ENCODE measurements at regions not wholly inside any gene's neighbourhood (a gene's known extent, or its start where the extent isn't known, plus 50 kb on each side); places are given as distances from the start of the nearest gene placed in this dataset.

DNA sequence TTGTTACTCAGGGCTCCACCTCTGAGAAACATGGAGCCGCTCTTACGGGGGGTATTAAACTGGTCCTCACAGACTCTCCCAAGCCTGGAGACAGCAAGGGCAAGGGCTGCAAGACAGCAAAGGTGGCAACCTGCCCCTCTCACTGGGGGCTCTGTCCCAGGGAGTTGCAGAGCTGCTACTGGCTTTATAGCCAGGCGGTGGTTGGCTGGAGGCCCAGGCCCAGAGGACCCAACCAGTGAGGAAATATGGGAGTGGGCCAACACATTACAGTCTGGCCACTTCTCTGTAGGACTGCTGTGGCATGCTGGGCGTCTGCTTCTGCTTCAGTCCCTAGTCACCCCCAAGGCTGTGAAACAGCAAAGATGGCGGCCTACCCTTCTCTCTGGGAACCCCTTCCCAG lies 597.2 kb downstream of the LRRC70 start:
- DNase-seq (ENCODE audit: low read depth) = no peak
- no peak overlapping the region for H3K4me3 ChIP-seq (ENCODE audit: low read length)
- TF ChIP-seq, protein P1, sequence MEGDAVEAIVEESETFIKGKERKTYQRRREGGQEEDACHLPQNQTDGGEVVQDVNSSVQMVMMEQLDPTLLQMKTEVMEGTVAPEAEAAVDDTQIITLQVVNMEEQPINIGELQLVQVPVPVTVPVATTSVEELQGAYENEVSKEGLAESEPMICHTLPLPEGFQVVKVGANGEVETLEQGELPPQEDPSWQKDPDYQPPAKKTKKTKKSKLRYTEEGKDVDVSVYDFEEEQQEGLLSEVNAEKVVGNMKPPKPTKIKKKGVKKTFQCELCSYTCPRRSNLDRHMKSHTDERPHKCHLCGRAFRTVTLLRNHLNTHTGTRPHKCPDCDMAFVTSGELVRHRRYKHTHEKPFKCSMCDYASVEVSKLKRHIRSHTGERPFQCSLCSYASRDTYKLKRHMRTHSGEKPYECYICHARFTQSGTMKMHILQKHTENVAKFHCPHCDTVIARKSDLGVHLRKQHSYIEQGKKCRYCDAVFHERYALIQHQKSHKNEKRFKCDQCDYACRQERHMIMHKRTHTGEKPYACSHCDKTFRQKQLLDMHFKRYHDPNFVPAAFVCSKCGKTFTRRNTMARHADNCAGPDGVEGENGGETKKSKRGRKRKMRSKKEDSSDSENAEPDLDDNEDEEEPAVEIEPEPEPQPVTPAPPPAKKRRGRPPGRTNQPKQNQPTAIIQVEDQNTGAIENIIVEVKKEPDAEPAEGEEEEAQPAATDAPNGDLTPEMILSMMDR (conservative IDR thresholded peaks at IDR 0.05; ENCODE audit: low read depth, low read length) = no peak

- no peak overlapping the region for H3K4me3 ChIP-seq (ENCODE audit: low read length)
- no peak for DNase-seq (ENCODE audit: low read depth)
- TF ChIP-seq, protein P1 (conservative IDR thresholded peaks at IDR 0.05; ENCODE audit: low read depth, low read length) = no peak
Measured at GRCh38 chr5:63170486-63170885, 591.9 kb downstream of the LRRC70 start.

DNA sequence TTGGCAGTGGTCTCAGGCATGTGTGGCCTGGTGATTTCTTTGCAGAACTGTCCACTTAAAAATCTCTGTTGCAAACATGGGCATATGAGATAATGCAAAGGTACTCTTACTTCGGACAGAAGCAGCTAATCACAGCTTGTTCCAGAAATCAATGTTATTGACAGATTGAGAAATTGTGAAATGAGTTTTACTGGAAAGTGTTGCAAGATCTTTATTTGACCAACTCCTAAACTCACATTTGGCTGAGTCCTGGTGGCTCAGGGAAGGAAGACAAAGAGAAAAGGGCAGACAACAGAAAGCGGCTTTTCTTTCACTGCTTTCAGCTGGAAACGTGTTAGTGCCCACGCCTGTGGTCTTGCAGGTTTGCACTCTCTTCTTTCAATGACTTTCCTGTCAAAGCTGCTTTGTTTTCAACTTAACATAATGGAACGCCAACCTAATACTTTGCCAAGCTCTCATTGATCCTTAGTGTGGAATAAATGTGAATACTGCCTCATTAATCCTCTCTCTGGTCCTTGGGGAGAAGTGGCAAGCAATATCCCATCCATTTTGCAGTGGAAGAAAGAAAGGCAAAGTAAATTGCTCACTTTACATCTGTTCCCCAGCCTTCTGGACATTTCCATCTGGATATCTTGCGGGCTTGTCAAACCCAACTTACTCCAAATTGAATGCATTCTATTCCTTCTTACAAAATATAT lies 586.4 kb downstream of the LRRC70 start:
- TF ChIP-seq, protein P1 (conservative IDR thresholded peaks at IDR 0.05; ENCODE audit: low read depth, low read length) = no peak
- no peak overlapping the region for H3K4me3 ChIP-seq (ENCODE audit: low read length)
- no peak for DNase-seq (ENCODE audit: low read depth)

DNA sequence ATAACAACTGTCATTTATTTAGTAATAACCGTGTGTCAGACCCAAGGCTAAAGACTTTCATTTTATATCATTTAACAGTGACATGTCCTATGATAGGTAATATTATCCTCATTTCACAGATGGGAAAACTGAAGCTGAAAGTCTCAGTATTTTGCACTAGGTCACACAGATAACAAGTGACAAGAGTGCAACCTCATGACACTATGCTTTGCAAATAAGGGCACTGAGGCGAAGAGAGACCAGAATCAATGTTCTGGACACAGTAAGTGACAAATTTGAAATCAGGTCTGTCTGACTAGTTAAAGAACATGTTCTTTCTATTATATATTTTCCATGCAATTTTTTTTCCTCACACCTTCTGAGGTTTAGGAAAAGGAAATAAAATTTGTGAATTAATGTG lies 585.7 kb downstream of the LRRC70 start:
- DNase-seq (ENCODE audit: low read depth) = no peak
- TF ChIP-seq, protein P1 (conservative IDR thresholded peaks at IDR 0.05; ENCODE audit: low read depth, low read length) = no peak
- no peak overlapping the region for H3K4me3 ChIP-seq (ENCODE audit: low read length)

DNA sequence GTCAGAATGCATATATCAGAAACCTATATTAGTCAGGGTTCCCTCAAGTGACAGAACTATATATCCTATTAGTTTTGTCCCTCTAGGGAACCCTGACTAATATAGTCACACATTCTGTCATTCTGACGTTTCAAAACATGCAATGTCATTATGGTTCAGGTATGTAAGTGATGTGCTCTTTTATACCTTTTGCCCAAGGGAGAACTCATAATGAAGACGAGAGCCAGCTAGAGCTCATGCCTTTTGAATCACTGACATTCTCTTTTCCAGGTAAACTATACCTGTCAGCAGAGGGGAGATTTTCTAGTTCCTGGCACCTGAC lies 576.7 kb downstream of the LRRC70 start:
- H3K4me3 ChIP-seq (ENCODE audit: low read length) = no peak overlapping the region
- DNase-seq (ENCODE audit: low read depth) = no peak
- TF ChIP-seq, protein P1 (conservative IDR thresholded peaks at IDR 0.05; ENCODE audit: low read depth, low read length) = no peak

DNA sequence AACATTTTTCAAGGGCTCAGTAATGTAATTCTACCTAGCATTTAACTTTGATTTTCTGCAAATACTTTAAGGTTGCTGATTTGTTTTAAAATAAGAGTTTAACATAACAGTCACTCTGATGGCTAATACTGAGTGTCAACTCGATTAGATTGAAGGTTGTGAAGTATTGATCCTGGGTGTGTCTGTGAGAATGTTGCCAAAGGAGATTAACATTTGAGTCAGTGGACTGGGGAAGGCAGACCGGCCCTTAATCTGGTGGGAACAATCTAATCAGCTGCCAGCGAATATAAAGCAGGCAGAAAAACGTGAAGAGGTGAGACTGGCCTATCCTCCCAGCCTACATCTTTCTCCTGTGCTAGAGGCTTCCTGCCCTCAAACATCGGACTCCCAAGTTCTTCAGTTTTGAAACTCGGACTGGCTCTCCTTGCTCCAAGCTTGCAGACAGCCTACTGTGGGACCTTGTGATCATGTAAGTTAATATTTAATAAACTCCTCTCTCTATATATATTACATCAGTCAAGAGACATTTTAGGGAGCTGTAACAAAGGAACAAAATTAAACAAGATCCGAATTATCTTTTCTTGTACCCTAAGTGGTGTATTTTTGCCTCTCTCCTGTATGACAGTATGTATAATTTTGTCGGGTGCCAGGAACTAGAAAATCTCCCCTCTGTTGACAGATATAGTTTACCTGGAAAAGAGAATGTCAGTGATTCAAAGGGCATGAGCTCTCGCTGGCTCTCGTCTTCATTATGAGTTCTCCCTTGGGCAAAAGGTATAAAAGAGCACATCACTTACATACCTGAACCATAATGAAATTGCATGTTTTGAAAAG lies 576.1 kb downstream of the LRRC70 start:
- TF ChIP-seq, protein P1 (conservative IDR thresholded peaks at IDR 0.05; ENCODE audit: low read depth, low read length) = no peak
- DNase-seq (ENCODE audit: low read depth) = no peak
- no peak overlapping the region for H3K4me3 ChIP-seq (ENCODE audit: low read length)

- DNase-seq (ENCODE audit: low read depth) = no peak
- H3K4me3 ChIP-seq (ENCODE audit: low read length) = no peak overlapping the region
Measured at GRCh38 chr5:63152871-63153270, 574.3 kb downstream of the LRRC70 start.

More at GRCh38 chr5:63152871-63153270, 574.3 kb downstream of the LRRC70 start:
- TF ChIP-seq, protein P1 (conservative IDR thresholded peaks at IDR 0.05; ENCODE audit: low read depth, low read length) = no peak
